ENCODE measurements at regions not wholly inside any gene's neighbourhood (a gene's known extent, or its start where the extent isn't known, plus 50 kb on each side); places are given as distances from the start of the nearest gene placed in this dataset.

- TF ChIP-seq, protein P1, sequence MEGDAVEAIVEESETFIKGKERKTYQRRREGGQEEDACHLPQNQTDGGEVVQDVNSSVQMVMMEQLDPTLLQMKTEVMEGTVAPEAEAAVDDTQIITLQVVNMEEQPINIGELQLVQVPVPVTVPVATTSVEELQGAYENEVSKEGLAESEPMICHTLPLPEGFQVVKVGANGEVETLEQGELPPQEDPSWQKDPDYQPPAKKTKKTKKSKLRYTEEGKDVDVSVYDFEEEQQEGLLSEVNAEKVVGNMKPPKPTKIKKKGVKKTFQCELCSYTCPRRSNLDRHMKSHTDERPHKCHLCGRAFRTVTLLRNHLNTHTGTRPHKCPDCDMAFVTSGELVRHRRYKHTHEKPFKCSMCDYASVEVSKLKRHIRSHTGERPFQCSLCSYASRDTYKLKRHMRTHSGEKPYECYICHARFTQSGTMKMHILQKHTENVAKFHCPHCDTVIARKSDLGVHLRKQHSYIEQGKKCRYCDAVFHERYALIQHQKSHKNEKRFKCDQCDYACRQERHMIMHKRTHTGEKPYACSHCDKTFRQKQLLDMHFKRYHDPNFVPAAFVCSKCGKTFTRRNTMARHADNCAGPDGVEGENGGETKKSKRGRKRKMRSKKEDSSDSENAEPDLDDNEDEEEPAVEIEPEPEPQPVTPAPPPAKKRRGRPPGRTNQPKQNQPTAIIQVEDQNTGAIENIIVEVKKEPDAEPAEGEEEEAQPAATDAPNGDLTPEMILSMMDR (IDR thresholded peaks at IDR 0.05), result no peak
- TF ChIP-seq ZFX (IDR thresholded peaks at IDR 0.05; ENCODE audit: borderline replicate concordance), result no peak
Measured at GRCh38 chr14:96951511-96951910, 154.3 kb downstream of the VRK1 start.
